ENCODE measurements at regions not wholly inside any gene's neighbourhood (a gene's known extent, or its start where the extent isn't known, plus 50 kb on each side); places are given as distances from the start of the nearest gene placed in this dataset.

GRCh38 chr14:44699391-44699790 is 192.3 kb upstream of the FSCB start:
- Histone ChIP-seq H3K56ac (ENCODE audit: extremely low read depth, insufficient read depth, low read length) (no peak overlapping the region), H3K4me3 (ENCODE audit: insufficient read depth, low read depth, low read length) (no peak overlapping the region), H4K5ac (ENCODE audit: low read depth, low read length) (no peak overlapping the region), H3K9ac (ENCODE audit: low read depth, low read length) (no peak overlapping the region), H3K36me3 (ENCODE audit: control insufficient read depth, insufficient read depth, low read length) (no peaks in the 10 kb centered on the region), H3K27ac (ENCODE audit: insufficient read depth, low read length) (no peak overlapping the region), H2BK20ac (ENCODE audit: low read depth, low read length) (no peak overlapping the region), H2AK5ac (ENCODE audit: low read depth, low read length) (no peak overlapping the region), H3K9me3 (ENCODE audit: control insufficient read depth, insufficient read depth, low read length) (no peaks in the 10 kb centered on the region), H3K27me3 (ENCODE audit: control insufficient read depth, insufficient read depth, low read length) (no peaks in the 10 kb centered on the region), H2BK5ac (ENCODE audit: low read depth, low read length, poor library complexity, severe bottlenecking) (no peak overlapping the region), H4K91ac (ENCODE audit: insufficient read depth, low read depth, low read length) (no peak overlapping the region), H3K9me1 (ENCODE audit: insufficient read depth, low read length) (no peaks in the 10 kb centered on the region), H4K20me1 (ENCODE audit: insufficient read depth, low read length) (no peaks in the 10 kb centered on the region), H3K4me2 (ENCODE audit: low read depth, low read length) (no peak overlapping the region), H2BK15ac (ENCODE audit: low read depth, low read length) (no peak overlapping the region), H3K23ac (ENCODE audit: low read depth, low read length) (no peak overlapping the region), H4K8ac (ENCODE audit: low read depth in 2 of 2, low read length in 2 of 2) (no peak overlapping the region), H2BK120ac (ENCODE audit: low read depth, low read length) (no peak overlapping the region), H3K18ac (ENCODE audit: low read depth, low read length) (no peak overlapping the region), H3K4me1 (ENCODE audit: control insufficient read depth, insufficient read depth, low read length) (no peaks in the 10 kb centered on the region), H2AFZ (replicated peaks; ENCODE audit: low read length, poor library complexity) (no peak overlapping the region), H2AK9ac (replicated peaks; ENCODE audit: low read depth, low read length, poor library complexity) (no peak overlapping the region), H3K79me1 (ENCODE audit: low read depth in 1 of 2, low read length in 2 of 2) (no peaks in the 10 kb centered on the region), H3K4ac (ENCODE audit: low read depth, low read length) (no peak overlapping the region), H3K14ac (replicated peaks; ENCODE audit: low read depth, low read length) (no peak overlapping the region)
- ATAC-seq (ENCODE audit: low read depth): no peak
- no peak for TF ChIP-seq POLR2A (IDR thresholded peaks at IDR 0.05; ENCODE audit: low read depth, low read length)
- TF ChIP-seq RAD21 (IDR thresholded peaks at IDR 0.05; ENCODE audit: low read length): no peak
- TF ChIP-seq SMC3 (IDR thresholded peaks at IDR 0.05; ENCODE audit: low read depth, low read length): no peak
- TF ChIP-seq BHLHE40 (IDR thresholded peaks at IDR 0.05; ENCODE audit: low read depth, low read length): no peak
- TF ChIP-seq, protein P1, sequence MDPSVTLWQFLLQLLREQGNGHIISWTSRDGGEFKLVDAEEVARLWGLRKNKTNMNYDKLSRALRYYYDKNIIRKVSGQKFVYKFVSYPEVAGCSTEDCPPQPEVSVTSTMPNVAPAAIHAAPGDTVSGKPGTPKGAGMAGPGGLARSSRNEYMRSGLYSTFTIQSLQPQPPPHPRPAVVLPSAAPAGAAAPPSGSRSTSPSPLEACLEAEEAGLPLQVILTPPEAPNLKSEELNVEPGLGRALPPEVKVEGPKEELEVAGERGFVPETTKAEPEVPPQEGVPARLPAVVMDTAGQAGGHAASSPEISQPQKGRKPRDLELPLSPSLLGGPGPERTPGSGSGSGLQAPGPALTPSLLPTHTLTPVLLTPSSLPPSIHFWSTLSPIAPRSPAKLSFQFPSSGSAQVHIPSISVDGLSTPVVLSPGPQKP (IDR thresholded peaks at IDR 0.05; ENCODE audit: borderline replicate concordance, low read depth, low read length): no peak
- TF ChIP-seq RFX5 (IDR thresholded peaks at IDR 0.05; ENCODE audit: low read depth, low read length): no peak
- TF ChIP-seq, protein P2, sequence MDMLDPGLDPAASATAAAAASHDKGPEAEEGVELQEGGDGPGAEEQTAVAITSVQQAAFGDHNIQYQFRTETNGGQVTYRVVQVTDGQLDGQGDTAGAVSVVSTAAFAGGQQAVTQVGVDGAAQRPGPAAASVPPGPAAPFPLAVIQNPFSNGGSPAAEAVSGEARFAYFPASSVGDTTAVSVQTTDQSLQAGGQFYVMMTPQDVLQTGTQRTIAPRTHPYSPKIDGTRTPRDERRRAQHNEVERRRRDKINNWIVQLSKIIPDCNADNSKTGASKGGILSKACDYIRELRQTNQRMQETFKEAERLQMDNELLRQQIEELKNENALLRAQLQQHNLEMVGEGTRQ (IDR thresholded peaks at IDR 0.05; ENCODE audit: low read depth, low read length): no peak
- TF ChIP-seq FOS (IDR thresholded peaks at IDR 0.05; ENCODE audit: low read depth, low read length): no peak
- no peak for TF ChIP-seq MAZ (IDR thresholded peaks at IDR 0.05; ENCODE audit: borderline replicate concordance, low read depth, low read length)
- no peak for TF ChIP-seq CHD1 (IDR thresholded peaks at IDR 0.05; ENCODE audit: low read depth, low read length)
- dilution Hi-C loops (cut with HindIII; ENCODE audit: low sequenced_read_pairs, unreplicated experiment): no loop called here
- WGBS, 2 experiments (ENCODE audit: extremely low coverage in 2 of 2, insufficient read length in 1 of 2): no CpG with 5 or more reads among the region's 2 CpGs
- in situ Hi-C loops (cut with MboI; ENCODE audit: low sequenced_read_pairs): no loop called here
- DNase-seq: no peak
- POLR2A ChIA-PET (ENCODE audit: unreplicated experiment): no interaction called here
- BruUV-seq (replicated peaks): no TSS peak
- CTCF ChIA-PET: no interaction called here
- intact Hi-C loops (cut with micrococcal nuclease): no loop called here

All from IMR-90 (cell line).